Endothelial cell of umbilical vein (primary cell): ENCODE measurements at regions not wholly inside any gene's neighbourhood (a gene's known extent, or its start where the extent isn't known, plus 50 kb on each side); places are given as distances from the start of the nearest gene placed in this dataset.

ENCODE experiments used
- BruUV-seq: library from RNA; stranded (reverse); fragments of 400-500 nt; replicated peaks from 2 replicates; lab custom pipeline; 2021; lab: Mats Ljungman, UMichigan
- CTCF ChIA-PET: fragments of 300-600, 350-600 bp; sonication (Branson Sonifier 250); formaldehyde crosslinking; loops from one replicate; lab custom pipeline; 2021; ENCODE audit warnings: antibody characterized with exemption, inconsistent platforms; lab: Charles Lee
- POLR2A ChIA-PET: fragments of 300-600, 350-600 bp; sonication (Branson Sonifier 250); formaldehyde crosslinking; loops from one replicate; lab custom pipeline; 2021; ENCODE audit warnings: antibody characterized with exemption, inconsistent platforms; lab: Charles Lee
- DNase-seq: peaks from one replicate; pipeline ENCODE4 v3.0.0-alpha.2; 2011; ENCODE audit warnings: low read depth, low spot score
- FAIRE-seq: peaks from 2 replicates; lab custom pipeline; 2011; peaks lifted over from hg19 to GRCh38; lab: Jason Lieb, UNC
- H2AFZ ChIP-seq: 2 replicates; pipeline ENCODE4 v1.6.0; 2012; ENCODE audit warnings: low read depth, low read length, control low read depth, inconsistent platforms
- H3K27ac ChIP-seq: 2 replicates; pipeline ENCODE4 v1.5.1; 2011; ENCODE audit warnings: low read depth, mild to moderate bottlenecking, control low read depth, low read length, moderate library complexity; ENCODE audit not compliant: insufficient read depth
- H3K27me3 ChIP-seq, 2 experiments: 2 replicates each; pipeline versions ENCODE4 v1.6.0 to v1.6.1; 2011; ENCODE audit warnings: low read length in 2 of 2, mixed read lengths in 1 of 2; ENCODE audit not compliant: control insufficient read depth in 2 of 2, insufficient read depth in 2 of 2
- H3K36me3 ChIP-seq, 2 experiments: 2 replicates in 1 of 2; 3 replicates in 1 of 2; pipeline ENCODE4 v1.5.1; 2011; ENCODE audit warnings: low read length in 2 of 2, mild to moderate bottlenecking in 1 of 2, moderate library complexity in 1 of 2; ENCODE audit not compliant: control insufficient read depth in 2 of 2, insufficient read depth in 2 of 2; ENCODE audit errors: extremely low read depth in 1 of 2
- H3K4me1 ChIP-seq: 3 replicates; pipeline ENCODE4 v1.5.1; 2011; ENCODE audit warnings: mild to moderate bottlenecking, low read length; ENCODE audit not compliant: control insufficient read depth, insufficient read depth; ENCODE audit errors: extremely low read depth
- H3K4me2 ChIP-seq: 2 replicates; pipeline ENCODE4 v1.6.1; 2011; ENCODE audit warnings: low read length, control low read depth, mixed read lengths; ENCODE audit not compliant: insufficient read depth
- H3K4me3 ChIP-seq, 3 experiments: fragments of 200-600 bp in 1 of 3; sonication (generic), shearing (Covaris generic) in 1 of 3; replicated peaks in 1 of 3; 2 replicates each; pipeline ENCODE4 v1.5.1; 2011 to 2016; ENCODE audit warnings: control low read depth in 3 of 3, low read length in 3 of 3, mild to moderate bottlenecking in 2 of 3, inconsistent platforms in 1 of 3, low read depth in 1 of 3, moderate library complexity in 1 of 3; ENCODE audit not compliant: insufficient read depth in 1 of 3
- H3K79me2 ChIP-seq: 2 replicates; pipeline ENCODE4 v1.6.0; 2012; ENCODE audit warnings: low read length, inconsistent platforms; ENCODE audit not compliant: control insufficient read depth, insufficient read depth
- H3K9ac ChIP-seq: replicated peaks from 2 replicates; pipeline ENCODE3; 2011; ENCODE audit warnings: low read length, control low read depth; ENCODE audit not compliant: insufficient read depth; ENCODE audit errors: extremely low read depth
- H3K9me1 ChIP-seq: replicated peaks from 3 replicates; pipeline ENCODE4 v1.6.0; 2011; ENCODE audit warnings: mild to moderate bottlenecking, low read length; ENCODE audit not compliant: control insufficient read depth, insufficient read depth; ENCODE audit errors: extremely low read depth
- H3K9me3 ChIP-seq: replicated peaks from 2 replicates; pipeline ENCODE4 v1.5.1; 2012; ENCODE audit warnings: low read length, inconsistent platforms; ENCODE audit not compliant: control insufficient read depth, insufficient read depth
- H4K20me1 ChIP-seq: replicated peaks from 2 replicates; pipeline ENCODE3; 2011; ENCODE audit warnings: mild to moderate bottlenecking, low read length; ENCODE audit not compliant: control insufficient read depth, insufficient read depth; ENCODE audit errors: extremely low read depth
- EZH2 ChIP-seq: IDR thresholded peaks from 2 replicates; pipeline ENCODE4 v1.6.1; 2012; ENCODE audit warnings: borderline replicate concordance, low read depth, mild to moderate bottlenecking, moderate library complexity, low read length, inconsistent platforms; ENCODE audit not compliant: severe bottlenecking
- GATA2 ChIP-seq: IDR thresholded peaks from 2 replicates; pipeline ENCODE4 v1.7.0; 2011; ENCODE audit warnings: low read depth, mild to moderate bottlenecking, moderate library complexity, mixed read lengths, low read length; ENCODE audit not compliant: insufficient read length, insufficient read depth
- JUN ChIP-seq: IDR thresholded peaks from 2 replicates; pipeline ENCODE4 v1.6.1; 2011; ENCODE audit warnings: borderline replicate concordance, low read depth; ENCODE audit not compliant: insufficient read length, insufficient read depth
- MYC ChIP-seq: IDR thresholded peaks from one replicate; pipeline ENCODE4 v1.6.1; 2011; ENCODE audit warnings: mild to moderate bottlenecking, low read depth, low read length
- POLR2A ChIP-seq: IDR thresholded peaks from 2 replicates; pipeline ENCODE4 v1.6.1; 2012; ENCODE audit warnings: low read depth, mild to moderate bottlenecking, control low read depth, low read length
- POLR2AphosphoS5 ChIP-seq: IDR thresholded peaks from 2 replicates; pipeline ENCODE4 v1.6.1; 2012; ENCODE audit warnings: low read depth, mild to moderate bottlenecking, control low read depth, low read length, moderate library complexity; ENCODE audit not compliant: insufficient read depth
- dilution Hi-C: fragments of 300-500 bp; cut with MboI; formaldehyde crosslinking; loops from one replicate; pipeline ENCODE4 v1.15.0; 2019; ENCODE audit warnings: low sequenced_read_pairs; ENCODE audit not compliant: extremely low pct_ligation_motif_present
- intact Hi-C: fragments of 100-400 bp; cut with micrococcal nuclease; formaldehyde crosslinking; loops from one replicate; pipeline ENCODE4 v1.10.0; 2022
- TF ChIP-seq, protein P1 (sequence below): IDR thresholded peaks from 2 replicates; pipeline ENCODE4 v1.6.1; 2011; ENCODE audit not compliant: insufficient read depth, insufficient read length
- TF ChIP-seq, protein P2 (sequence below), 2 donors: IDR thresholded peaks; 1 replicate in 1 of 2; 2 replicates in 1 of 2; pipeline ENCODE4 v1.5.1; 2011; ENCODE audit warnings: low read length in 2 of 2, mild to moderate bottlenecking in 2 of 2, moderate library complexity in 2 of 2, control low read depth in 1 of 2, inconsistent platforms in 1 of 2, low read depth in 1 of 2; ENCODE audit not compliant: insufficient read depth in 1 of 2; ENCODE audit errors: extremely low read depth in 1 of 2

DNA sequence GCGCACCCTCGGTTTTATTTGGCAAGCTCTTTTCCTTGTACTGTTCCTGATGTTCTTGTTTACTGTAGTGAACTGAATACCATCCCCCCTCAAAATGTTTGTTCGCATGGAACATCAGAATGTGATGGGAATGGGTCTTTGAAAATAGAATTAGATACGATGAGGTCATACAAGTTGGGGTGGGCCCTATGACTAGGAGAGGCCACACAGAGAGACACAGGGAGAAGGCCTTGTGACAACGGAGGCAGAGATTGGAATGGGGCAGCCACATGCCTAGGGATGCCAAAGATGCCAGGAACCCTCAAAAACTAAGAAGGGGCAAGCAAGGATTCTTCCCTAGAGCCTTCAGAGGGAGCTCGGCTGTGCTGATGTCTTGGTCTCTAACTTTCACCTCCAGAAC lies 123.6 kb downstream of the FAM204A start:
- ChIA-PET CTCF (no interaction called here), POLR2A (no interaction called here)
- Histone ChIP-seq H3K9ac (no peak overlapping the region), H3K9me1 (no peaks in the 10 kb centered on the region), H3K4me1 (no peaks in the 10 kb centered on the region), H3K9me3 (no peaks in the 10 kb centered on the region), H2AFZ (no peak overlapping the region), H3K36me3 (no peaks in the 10 kb centered on the region), H4K20me1 (no peaks in the 10 kb centered on the region), H3K79me2 (no peaks in the 10 kb centered on the region), H3K27me3 (no peaks in the 10 kb centered on the region), H3K4me2 (no peak overlapping the region), H3K4me3 (no peak overlapping the region), H3K27ac (no peak overlapping the region)
- intact Hi-C loops = no loop called here
- dilution Hi-C loops = no loop called here
- no peak for DNase-seq
- TF ChIP-seq EZH2 (no peak), JUN (no peak), POLR2A (no peak), MYC (no peak), GATA2 (no peak), POLR2AphosphoS5 (no peak)
- TF ChIP-seq, protein P1, sequence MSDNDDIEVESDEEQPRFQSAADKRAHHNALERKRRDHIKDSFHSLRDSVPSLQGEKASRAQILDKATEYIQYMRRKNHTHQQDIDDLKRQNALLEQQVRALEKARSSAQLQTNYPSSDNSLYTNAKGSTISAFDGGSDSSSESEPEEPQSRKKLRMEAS = no peak
- BruUV-seq = no TSS peak
- FAIRE-seq = no peak

DNA sequence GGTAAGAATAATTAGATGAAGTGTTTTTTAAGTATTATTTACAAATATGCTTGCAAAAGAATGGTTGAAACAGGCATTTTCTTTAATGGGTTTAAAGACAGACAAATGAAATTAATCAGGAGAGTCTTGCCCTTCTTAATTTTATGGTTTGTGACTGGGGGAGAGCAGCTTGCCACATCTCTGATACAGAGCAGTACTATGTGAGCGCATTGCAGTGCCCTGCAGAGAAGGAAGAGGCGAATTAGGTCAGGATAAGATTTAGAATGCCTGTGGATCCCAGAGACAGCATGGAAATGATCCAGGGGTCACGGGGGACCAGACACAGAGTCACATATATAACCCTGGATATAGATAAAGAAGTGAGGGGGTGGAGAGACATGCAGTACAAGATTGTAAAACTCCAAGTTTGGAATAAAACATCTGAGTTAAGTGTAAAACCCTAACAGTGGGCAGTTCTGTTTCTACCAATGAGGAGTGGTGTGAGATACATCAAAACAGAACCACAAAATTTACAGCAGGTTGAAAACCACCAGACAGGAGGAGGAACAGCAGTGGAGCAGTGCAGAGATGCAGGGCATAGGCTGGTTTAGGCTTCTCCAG lies 125.5 kb downstream of the FAM204A start:
- dilution Hi-C loops = no loop called here
- no peak for FAIRE-seq
- TF ChIP-seq POLR2AphosphoS5 (no peak), MYC (no peak), GATA2 (no peak), JUN (no peak), EZH2 (no peak)
- TF ChIP-seq, protein P1 = no peak
- TF ChIP-seq, protein P2, sequence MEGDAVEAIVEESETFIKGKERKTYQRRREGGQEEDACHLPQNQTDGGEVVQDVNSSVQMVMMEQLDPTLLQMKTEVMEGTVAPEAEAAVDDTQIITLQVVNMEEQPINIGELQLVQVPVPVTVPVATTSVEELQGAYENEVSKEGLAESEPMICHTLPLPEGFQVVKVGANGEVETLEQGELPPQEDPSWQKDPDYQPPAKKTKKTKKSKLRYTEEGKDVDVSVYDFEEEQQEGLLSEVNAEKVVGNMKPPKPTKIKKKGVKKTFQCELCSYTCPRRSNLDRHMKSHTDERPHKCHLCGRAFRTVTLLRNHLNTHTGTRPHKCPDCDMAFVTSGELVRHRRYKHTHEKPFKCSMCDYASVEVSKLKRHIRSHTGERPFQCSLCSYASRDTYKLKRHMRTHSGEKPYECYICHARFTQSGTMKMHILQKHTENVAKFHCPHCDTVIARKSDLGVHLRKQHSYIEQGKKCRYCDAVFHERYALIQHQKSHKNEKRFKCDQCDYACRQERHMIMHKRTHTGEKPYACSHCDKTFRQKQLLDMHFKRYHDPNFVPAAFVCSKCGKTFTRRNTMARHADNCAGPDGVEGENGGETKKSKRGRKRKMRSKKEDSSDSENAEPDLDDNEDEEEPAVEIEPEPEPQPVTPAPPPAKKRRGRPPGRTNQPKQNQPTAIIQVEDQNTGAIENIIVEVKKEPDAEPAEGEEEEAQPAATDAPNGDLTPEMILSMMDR (IDR thresholded peaks at IDR 0.05; ENCODE audit: extremely low read depth in 1 of 2, insufficient read depth in 1 of 2, low read depth in 1 of 2, low read length in 2 of 2) = no peak

More for the DNA sequence above, 125.5 kb downstream of the FAM204A start:
- H3K79me2 ChIP-seq = no peaks in the 10 kb centered on the region
- H3K4me1 ChIP-seq = no peaks in the 10 kb centered on the region
- BruUV-seq = no TSS peak
- ChIA-PET CTCF (no interaction called here), POLR2A (no interaction called here)
- H3K36me3 ChIP-seq = no peaks in the 10 kb centered on the region
- no peak overlapping the region for H3K4me3 ChIP-seq
- H3K9ac ChIP-seq = no peak overlapping the region
- H3K27me3 ChIP-seq = no peaks in the 10 kb centered on the region
- H4K20me1 ChIP-seq = no peaks in the 10 kb centered on the region
- no peak overlapping the region for H3K27ac ChIP-seq
- intact Hi-C loops = no loop called here
- no peaks in the 10 kb centered on the region for H3K9me1 ChIP-seq
- H2AFZ ChIP-seq = no peak overlapping the region
- no peak overlapping the region for H3K4me2 ChIP-seq
- H3K9me3 ChIP-seq = no peaks in the 10 kb centered on the region
- DNase-seq = no peak
